ENCODE measurements at regions not wholly inside any gene's neighbourhood (a gene's known extent, or its start where the extent isn't known, plus 50 kb on each side); places are given as distances from the start of the nearest gene placed in this dataset.

DNA sequence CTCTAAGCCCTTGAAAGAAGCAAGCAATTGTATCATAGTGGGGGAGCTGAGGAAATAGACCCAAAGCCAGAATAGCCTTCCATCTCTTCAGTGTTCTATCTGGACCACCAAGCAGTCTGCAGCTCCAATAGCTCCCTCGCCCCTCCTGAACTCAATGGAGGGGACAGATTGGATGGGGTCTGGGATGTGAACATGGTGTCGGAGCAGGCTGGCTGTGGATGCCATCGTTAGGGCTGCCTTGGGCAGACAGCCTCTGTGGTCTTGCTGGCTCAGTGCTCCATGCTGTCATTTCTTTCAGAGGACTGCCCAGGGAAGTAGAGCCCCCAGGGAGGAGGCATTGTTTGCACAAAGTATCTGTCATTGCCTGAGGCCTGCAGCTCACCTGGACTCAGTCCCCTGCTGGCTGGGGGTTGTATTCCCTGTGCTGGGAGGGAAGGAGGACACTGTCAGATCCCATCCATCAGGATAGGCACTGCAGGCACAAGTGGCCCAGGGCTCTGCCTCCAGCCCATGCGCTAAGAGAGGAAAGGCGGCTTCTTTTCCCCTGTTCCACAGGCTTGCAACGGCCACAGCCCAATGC lies 537.7 kb downstream of the BUD13 start (continued):
- TF ChIP-seq, protein P1, sequence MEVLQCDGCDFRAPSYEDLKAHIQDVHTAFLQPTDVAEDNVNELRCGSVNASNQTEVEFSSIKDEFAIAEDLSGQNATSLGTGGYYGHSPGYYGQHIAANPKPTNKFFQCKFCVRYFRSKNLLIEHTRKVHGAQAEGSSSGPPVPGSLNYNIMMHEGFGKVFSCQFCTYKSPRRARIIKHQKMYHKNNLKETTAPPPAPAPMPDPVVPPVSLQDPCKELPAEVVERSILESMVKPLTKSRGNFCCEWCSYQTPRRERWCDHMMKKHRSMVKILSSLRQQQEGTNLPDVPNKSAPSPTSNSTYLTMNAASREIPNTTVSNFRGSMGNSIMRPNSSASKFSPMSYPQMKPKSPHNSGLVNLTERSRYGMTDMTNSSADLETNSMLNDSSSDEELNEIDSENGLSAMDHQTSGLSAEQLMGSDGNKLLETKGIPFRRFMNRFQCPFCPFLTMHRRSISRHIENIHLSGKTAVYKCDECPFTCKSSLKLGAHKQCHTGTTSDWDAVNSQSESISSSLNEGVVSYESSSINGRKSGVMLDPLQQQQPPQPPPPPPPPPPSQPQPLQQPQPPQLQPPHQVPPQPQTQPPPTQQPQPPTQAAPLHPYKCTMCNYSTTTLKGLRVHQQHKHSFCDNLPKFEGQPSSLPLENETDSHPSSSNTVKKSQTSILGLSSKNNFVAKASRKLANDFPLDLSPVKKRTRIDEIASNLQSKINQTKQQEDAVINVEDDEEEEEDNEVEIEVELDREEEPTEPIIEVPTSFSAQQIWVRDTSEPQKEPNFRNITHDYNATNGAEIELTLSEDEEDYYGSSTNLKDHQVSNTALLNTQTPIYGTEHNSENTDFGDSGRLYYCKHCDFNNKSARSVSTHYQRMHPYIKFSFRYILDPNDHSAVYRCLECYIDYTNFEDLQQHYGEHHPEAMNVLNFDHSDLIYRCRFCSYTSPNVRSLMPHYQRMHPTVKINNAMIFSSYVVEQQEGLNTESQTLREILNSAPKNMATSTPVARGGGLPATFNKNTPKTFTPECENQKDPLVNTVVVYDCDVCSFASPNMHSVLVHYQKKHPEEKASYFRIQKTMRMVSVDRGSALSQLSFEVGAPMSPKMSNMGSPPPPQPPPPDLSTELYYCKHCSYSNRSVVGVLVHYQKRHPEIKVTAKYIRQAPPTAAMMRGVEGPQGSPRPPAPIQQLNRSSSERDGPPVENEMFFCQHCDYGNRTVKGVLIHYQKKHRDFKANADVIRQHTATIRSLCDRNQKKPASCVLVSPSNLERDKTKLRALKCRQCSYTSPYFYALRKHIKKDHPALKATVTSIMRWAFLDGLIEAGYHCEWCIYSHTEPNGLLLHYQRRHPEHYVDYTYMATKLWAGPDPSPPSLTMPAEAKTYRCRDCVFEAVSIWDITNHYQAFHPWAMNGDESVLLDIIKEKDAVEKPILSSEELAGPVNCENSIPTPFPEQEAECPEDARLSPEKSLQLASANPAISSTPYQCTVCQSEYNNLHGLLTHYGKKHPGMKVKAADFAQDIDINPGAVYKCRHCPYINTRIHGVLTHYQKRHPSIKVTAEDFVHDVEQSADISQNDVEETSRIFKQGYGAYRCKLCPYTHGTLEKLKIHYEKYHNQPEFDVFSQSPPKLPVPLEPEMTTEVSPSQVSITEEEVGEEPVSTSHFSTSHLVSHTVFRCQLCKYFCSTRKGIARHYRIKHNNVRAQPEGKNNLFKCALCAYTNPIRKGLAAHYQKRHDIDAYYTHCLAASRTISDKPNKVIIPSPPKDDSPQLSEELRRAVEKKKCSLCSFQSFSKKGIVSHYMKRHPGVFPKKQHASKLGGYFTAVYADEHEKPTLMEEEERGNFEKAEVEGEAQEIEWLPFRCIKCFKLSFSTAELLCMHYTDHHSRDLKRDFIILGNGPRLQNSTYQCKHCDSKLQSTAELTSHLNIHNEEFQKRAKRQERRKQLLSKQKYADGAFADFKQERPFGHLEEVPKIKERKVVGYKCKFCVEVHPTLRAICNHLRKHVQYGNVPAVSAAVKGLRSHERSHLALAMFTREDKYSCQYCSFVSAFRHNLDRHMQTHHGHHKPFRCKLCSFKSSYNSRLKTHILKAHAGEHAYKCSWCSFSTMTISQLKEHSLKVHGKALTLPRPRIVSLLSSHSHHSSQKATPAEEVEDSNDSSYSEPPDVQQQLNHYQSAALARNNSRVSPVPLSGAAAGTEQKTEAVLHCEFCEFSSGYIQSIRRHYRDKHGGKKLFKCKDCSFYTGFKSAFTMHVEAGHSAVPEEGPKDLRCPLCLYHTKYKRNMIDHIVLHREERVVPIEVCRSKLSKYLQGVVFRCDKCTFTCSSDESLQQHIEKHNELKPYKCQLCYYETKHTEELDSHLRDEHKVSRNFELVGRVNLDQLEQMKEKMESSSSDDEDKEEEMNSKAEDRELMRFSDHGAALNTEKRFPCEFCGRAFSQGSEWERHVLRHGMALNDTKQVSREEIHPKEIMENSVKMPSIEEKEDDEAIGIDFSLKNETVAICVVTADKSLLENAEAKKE (CRISPR knock-in tag; IDR thresholded peaks at IDR 0.05) = no peak
- TF ChIP-seq EZH2phosphoT487 (IDR thresholded peaks at IDR 0.05; ENCODE audit: unreplicated experiment) = no peak

DNA sequence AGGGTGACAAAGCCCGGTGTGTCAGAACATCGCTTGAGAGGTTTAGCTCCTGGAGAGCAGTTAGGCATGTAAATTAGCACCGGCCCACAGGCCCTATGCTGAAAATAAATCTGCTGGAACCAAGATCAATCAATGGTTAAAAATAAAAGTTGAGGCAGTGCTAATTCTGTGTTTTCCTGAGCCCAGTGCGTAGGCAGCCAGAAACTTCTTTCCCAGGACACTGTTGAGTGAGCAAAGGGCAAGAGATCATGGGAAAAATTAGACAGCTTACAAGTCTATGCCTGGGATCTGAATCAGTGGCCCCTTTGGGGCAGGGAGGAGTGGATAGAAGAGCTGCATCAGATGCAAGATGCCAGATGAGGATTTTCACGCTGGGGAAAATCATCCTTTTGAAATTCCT lies 539.2 kb downstream of the BUD13 start:
- Histone ChIP-seq H3K4me2 (no peak overlapping the region), H3F3A (replicated peaks; ENCODE audit: low read depth) (no peaks in the 10 kb centered on the region), H3K9me2 (ENCODE audit: insufficient read depth) (no peaks in the 10 kb centered on the region), H3K4me3 (no peak overlapping the region), H3K79me2 (replicated peaks; ENCODE audit: insufficient read depth) (no peaks in the 10 kb centered on the region), H4K20me1 (replicated peaks; ENCODE audit: insufficient read depth) (peaks cover 6% of the 10 kb centered on the region; the same call in 1 of the 2 replicates), H3K36me3 (ENCODE audit: insufficient read depth) (no peaks in the 10 kb centered on the region), H3K27ac (ENCODE audit: low read depth) (no peak overlapping the region), H2AFZ (no peak overlapping the region), H3K27me3 (ENCODE audit: insufficient read depth) (no peaks in the 10 kb centered on the region), H3K4me1 (ENCODE audit: insufficient read depth) (peaks cover 3% of the 10 kb centered on the region; the same call in 1 of the 2 replicates)
- H3K4me1 Mint-ChIP-seq = peaks cover 9% of the 10 kb centered on the region
- H3K27ac Mint-ChIP-seq = no peak overlapping the region
- H3K36me3 Mint-ChIP-seq (ENCODE audit: low read depth) = no peaks in the 10 kb centered on the region
- no peak for TF ChIP-seq ZNF114 (CRISPR knock-in tag; IDR thresholded peaks at IDR 0.05)
- TF ChIP-seq, protein P2, sequence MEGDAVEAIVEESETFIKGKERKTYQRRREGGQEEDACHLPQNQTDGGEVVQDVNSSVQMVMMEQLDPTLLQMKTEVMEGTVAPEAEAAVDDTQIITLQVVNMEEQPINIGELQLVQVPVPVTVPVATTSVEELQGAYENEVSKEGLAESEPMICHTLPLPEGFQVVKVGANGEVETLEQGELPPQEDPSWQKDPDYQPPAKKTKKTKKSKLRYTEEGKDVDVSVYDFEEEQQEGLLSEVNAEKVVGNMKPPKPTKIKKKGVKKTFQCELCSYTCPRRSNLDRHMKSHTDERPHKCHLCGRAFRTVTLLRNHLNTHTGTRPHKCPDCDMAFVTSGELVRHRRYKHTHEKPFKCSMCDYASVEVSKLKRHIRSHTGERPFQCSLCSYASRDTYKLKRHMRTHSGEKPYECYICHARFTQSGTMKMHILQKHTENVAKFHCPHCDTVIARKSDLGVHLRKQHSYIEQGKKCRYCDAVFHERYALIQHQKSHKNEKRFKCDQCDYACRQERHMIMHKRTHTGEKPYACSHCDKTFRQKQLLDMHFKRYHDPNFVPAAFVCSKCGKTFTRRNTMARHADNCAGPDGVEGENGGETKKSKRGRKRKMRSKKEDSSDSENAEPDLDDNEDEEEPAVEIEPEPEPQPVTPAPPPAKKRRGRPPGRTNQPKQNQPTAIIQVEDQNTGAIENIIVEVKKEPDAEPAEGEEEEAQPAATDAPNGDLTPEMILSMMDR (conservative IDR thresholded peaks at IDR 0.05; ENCODE audit: low read depth in 2 of 2) = no peak
- TF ChIP-seq NANOG (IDR thresholded peaks at IDR 0.05; ENCODE audit: borderline replicate concordance) = no peak
- TF ChIP-seq JUNB (IDR thresholded peaks at IDR 0.05; ENCODE audit: unreplicated experiment) = no peak
- TF ChIP-seq EZH2 (IDR thresholded peaks at IDR 0.05; ENCODE audit: low read depth, unreplicated experiment) = no peak
- no peak for TF ChIP-seq EZH2phosphoT487 (IDR thresholded peaks at IDR 0.05; ENCODE audit: unreplicated experiment)
- no peak for TF ChIP-seq ZNF331 (CRISPR knock-in tag; IDR thresholded peaks at IDR 0.05; ENCODE audit: low read depth)
- no peak for TF ChIP-seq CREB1 (CRISPR knock-in tag; IDR thresholded peaks at IDR 0.05; ENCODE audit: low read depth)
- peaks cover 3% of the 10 kb centered on the region for H3K27me3 Mint-ChIP-seq (ENCODE audit: insufficient read depth, low read depth, poor library complexity)
- no peak for ATAC-seq
- H3K9me3 Mint-ChIP-seq = no peaks in the 10 kb centered on the region
- no peak overlapping the region for H3K4me3 Mint-ChIP-seq
- DNase-seq (ENCODE audit: low spot score) = no peak
